GM21423 (cell line): ENCODE measurements at regions not wholly inside any gene's neighbourhood (a gene's known extent, or its start where the extent isn't known, plus 50 kb on each side); places are given as distances from the start of the nearest gene placed in this dataset.
"Not testable (repeated sequence)": the region's sequence is repeated elsewhere in the genome, so short reads cannot be mapped to it uniquely, and the experiment has no call there.

Experiments used
- ATAC-seq: cut with Tn5 transposase; IDR thresholded peaks from one replicate; pipeline ENCODE4 v1.9.1; 2021; ENCODE audit warnings: mild to moderate bottlenecking, moderate library complexity; ENCODE audit not compliant: unreplicated experiment

GRCh38 chrX:10676235-10676957 is 56.0 kb upstream of the MID1 start:
- ATAC-seq = no peak

- no peak for ATAC-seq
Observed at GRCh38 chrX:10677490-10677889, 57.1 kb upstream of the MID1 start.

DNA sequence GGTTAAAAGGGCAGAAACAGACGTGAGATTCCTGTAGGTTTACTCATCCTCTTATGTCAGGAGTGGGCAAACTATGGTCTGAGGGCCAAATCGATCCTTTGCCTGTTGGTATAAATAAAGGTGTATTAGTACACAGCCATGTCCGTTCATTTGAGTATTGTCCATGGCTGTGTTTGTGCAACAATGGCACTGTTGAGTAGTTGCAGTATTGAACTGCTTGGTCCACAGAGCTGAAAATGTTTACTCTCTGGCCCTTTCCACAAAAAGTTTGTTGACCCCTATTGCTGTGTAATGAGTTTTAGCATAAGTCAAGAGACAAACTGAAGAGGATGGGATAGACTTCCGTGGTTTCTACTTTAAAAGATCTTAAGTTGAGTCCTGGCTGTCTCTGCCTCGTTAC is 59.0 kb upstream of the MID1 start:
- no peak for ATAC-seq

DNA sequence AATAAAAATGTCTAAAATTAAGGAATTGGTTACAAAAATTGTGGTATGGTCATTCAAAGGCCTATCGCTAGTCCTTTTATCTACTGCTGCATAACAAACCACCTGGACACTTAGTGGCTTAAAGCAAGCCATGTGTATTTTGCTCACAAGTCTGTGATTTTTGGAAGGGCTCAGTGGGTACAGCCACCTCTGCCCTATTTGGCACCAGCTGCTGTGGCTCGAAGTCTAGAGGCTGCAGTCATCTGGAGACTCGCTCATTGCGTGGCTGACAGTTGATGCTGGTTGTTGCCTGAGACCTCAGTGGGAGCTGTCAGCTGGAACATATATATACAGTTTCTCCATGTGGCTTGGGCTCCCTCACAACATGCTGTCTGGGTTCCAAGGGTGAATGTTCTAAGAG is 60.8 kb upstream of the MID1 start:
- ATAC-seq = no peak

GRCh38 chrX:10683631-10684030 is 63.2 kb upstream of the MID1 start:
- not testable (repeated sequence) for ATAC-seq

- ATAC-seq = no peak
Observed at GRCh38 chrX:10685923-10686595, 65.7 kb upstream of the MID1 start.

DNA sequence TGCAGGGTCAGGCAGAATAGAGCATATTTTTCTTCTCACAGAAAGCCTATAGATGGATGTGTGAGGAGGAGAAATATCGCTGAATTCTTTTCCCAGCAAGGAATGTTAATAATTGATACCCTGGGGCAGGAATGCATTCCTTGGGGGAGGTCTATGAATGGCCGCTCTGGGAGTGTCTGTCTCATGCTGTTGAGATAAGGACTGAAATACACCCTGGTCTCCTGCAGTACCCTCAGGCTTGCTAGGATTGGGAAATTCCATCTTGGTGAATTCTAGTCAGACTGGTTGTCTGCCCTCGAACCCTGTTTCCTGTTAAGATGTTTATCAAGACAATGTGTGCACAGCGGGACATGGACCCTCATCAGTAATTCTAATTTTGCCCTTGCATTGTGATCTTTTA is 71.4 kb upstream of the MID1 start:
- not testable (repeated sequence) for ATAC-seq

DNA sequence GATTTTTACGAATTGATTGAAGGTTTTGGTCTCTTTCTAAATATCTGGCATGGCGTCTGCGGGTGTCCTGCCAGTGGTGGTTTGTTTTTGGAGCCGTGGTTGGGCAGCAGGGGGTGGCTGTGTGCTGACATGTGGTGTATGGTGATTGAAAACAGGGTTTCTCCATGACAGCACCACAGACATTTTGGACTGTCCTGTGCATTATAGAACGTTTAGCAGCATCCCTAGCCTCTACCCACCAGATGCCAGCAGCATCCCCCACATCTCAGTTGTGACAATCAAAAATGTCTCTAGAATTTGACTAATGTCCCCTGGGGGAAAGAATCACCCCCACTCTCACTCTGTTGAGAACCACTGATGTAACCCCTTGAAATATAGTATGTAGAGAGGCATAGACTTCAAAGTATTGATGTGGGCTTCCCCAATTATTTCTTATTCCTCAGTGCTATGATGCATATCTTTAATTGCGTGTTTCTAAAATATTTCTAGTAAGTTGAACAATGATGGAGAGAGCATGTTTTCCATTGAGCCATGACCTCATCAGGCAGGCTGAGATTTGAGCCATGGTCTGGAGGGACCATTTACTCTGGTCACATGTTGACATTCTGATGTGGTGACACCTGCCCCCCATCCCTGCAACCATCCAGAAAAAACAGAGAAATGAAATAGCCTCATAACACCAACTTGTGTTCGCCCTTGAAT is 77.4 kb upstream of the MID1 start:
- no peak for ATAC-seq

- ATAC-seq = no peak
Observed at GRCh38 chrX:10698318-10698640, 77.9 kb upstream of the MID1 start.

DNA sequence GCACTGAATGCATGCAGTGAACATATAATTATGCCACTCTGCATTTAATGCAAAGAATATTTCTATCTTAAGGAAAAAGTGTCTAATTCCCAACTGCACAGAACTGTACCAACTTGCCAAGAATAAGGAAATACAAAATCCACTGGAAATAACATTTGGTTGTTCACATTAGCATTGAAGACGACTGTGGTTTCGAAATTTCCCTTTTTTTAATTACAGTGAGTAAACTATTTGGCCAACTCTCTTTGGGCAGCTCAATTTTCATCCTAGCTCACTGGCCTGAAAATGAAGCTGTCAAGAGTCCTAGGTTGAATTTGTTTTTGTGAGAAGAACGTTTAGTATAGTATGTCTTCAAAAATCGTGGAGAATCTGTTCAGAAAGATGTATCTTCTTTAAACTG is 81.6 kb upstream of the MID1 start:
- ATAC-seq = no peak

DNA sequence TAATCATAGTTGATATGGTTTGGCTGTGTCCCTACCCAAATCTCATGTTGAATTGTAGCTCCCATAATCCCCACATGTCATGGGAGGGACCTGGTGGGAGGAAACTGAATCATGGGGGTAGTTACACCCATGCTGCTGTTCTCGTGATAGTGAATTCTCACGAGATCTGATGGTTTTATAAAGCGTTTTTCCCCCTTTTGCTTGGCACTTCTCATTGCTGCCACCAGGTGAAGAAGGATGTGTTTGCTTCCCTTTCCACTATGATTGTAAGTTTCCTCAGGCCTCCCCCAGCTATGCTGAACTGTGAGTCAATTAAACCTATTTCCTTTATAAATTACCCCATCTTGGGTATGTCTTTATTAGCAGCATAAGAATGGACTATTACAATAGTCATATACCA is 86.0 kb upstream of the MID1 start:
- not testable (repeated sequence) for ATAC-seq

DNA sequence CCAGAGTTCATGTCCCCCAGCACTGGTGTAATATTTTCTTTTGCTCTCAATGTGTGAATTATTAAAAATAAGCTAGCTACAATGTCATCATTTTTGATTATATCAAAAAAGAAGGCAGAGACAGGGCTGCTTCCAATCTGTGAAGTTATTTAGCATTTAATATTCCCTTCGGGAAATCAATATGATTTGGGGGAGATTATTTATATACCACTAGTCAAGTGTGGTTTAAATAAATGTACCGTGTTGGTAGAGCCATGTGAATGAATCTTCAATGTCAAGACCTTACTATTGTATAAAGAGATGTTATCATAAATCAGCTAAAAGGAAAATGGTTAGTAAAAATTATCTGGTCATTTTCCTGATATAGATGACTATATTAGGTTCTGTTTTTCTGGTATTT is 87.4 kb upstream of the MID1 start:
- ATAC-seq = no peak

DNA sequence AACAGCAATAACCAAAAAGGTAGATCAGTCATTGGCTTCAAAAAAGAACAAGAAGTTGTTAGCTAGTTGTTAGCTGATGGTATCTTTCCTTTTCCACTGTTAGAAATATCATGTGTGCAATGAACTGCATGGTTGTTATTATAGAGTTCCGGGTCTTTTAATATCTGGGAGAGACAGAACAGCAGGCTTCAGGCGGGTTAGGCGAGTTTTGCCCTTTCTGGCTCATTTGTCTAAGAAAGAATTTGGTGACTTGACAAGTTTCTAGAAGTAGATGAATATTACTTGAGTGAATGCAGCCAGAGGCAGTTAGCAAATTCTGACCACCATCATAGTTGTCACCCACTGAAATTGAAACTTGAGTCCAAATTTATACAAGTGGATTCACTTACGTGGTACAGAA is 88.9 kb upstream of the MID1 start:
- no peak for ATAC-seq

GRCh38 chrX:10714531-10714930 is 94.1 kb upstream of the MID1 start:
- no peak for ATAC-seq

GRCh38 chrX:10722851-10723250 is 102.5 kb upstream of the MID1 start:
- ATAC-seq = no peak

GRCh38 chrX:10725071-10725470 is 104.7 kb upstream of the MID1 start:
- no peak for ATAC-seq

GRCh38 chrX:10726647-10727046 is 106.3 kb upstream of the MID1 start:
- ATAC-seq = no peak

GRCh38 chrX:10728806-10729389 is 108.5 kb upstream of the MID1 start:
- ATAC-seq = no peak

DNA sequence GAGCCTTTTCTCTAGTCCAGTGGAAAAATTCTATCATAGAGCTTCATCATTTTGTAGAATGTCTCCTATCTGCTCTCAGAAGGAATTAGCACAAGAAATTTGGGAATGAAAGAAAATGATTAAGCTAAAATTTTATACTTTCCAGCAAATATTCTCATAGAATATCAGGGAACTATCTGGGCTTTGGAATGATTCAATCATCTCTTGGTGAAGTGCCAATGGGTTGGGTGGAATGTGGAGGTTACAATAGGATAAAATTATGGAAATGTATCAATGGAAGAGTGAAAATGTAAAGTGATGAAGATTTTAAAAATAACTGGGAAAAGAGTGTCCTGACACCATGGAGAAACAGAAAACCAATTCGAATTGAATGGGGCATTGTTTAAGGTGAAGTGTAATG is 119.0 kb upstream of the MID1 start:
- no peak for ATAC-seq

DNA sequence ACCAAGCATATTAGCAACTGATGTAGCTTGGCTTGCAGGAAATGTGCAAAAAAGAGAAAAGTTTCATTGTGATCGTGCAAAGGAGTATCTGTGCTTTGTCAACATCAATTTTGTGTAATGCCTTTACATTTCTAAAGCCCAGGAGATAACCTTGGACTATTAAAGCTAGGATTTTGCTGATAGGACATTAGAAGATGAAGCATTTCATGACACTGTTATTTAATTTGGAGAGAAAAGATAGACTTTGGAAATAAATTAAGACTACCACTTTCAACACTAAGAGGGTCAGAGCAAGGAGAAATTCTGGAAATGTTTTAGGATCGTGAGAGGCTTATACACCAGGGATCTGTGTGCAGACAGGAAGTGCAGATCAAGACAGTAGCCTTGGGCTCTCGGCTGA is 120.6 kb upstream of the MID1 start:
- ATAC-seq = no peak

DNA sequence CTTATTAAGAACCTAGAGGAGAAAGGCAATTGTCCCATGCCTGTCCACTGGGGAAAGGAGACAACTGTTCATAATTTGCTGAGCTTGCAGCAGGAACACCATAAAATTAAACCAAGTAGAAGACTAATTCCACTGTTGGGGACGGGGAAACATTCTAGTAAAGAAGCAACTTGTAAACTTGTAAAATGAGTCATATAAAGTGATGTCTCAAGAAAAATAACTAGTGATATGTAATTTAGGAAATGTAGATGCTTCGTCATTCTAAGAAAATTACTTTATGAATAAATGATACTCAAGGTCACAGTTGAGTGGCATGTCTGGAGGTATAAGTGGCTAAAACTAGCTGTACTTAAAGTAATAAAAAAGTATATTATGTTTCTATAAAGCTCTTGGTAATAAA is 121.2 kb upstream of the MID1 start:
- ATAC-seq = no peak

- no peak for ATAC-seq
Observed at GRCh38 chrX:10743476-10743875, 123.1 kb upstream of the MID1 start.
